ENCODE measurements at regions not wholly inside any gene's neighbourhood (a gene's known extent, or its start where the extent isn't known, plus 50 kb on each side); places are given as distances from the start of the nearest gene placed in this dataset.
"Not testable (repeated sequence)": the region's sequence is repeated elsewhere in the genome, so short reads cannot be mapped to it uniquely, and the experiment has no call there.

- DNase-seq (ENCODE audit: low read depth in 2 of 2): no peak
Measured at GRCh38 chr2:159880729-159881128, 82.7 kb upstream of the CD302 start.

DNA sequence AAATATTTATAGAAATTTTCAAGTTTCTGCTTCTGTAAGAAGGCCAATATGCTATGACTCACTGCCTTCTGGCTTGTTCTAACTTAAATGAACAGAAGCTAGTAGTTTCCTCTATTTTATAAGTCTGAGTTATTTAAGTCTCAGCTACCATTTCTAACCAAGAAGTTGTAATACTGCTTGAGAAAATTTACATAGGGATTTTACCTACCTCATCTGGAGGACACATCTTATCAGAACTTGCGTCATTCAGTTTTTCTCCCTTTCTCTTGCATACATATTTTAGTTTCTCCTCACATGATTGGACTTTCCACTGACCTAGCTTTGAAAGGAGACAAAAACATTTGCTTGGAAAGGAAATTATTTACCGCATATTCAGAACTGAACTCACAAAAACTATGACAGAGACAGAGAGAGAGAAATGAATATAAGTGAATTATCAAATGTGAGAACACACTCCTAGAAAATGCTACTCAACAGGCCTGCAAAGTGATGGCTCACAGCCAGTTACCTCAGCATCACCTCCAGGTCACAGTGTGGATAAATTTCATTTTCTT, 81.1 kb upstream of the CD302 start:
- peak in 1 of 2 donors; percentile 37 for DNase-seq (ENCODE audit: low read depth in 2 of 2)

- no peak for DNase-seq (ENCODE audit: low read depth in 2 of 2)
Measured at GRCh38 chr2:159875083-159875482, 77.1 kb upstream of the CD302 start.

GRCh38 chr2:159873258-159873657, 75.2 kb upstream of the CD302 start:
- DNase-seq (ENCODE audit: low read depth in 2 of 2): no peak

GRCh38 chr2:159872353-159872752, 74.3 kb upstream of the CD302 start:
- DNase-seq (ENCODE audit: low read depth in 2 of 2): no peak

DNA sequence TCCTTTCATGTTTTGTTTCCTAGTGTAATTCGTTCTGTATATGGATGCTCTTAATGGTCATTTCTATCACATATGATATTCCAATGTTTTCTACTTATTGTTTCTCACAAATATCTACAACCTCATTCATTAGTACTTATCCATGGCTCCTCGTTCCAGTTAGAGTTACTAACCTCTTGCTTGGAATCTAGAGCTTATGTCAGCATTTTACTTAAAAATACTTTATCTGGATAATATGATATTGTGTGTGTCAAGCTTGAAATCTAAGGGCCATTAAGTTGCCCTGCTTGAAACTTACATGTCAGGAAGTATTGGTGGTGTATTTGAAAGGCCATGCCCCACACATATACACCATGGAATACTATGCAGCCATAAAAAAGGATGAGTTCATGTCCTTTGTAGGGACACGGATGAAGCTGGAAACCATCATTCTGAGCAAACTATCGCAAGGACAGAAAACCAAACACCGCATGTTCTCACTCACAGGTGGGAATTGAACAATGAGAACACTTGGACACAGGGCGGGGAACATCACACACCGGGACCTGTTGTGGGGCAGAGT, 70.7 kb upstream of the CD302 start:
- DNase-seq (ENCODE audit: low read depth in 2 of 2): not testable (repeated sequence)

- no peak for DNase-seq (ENCODE audit: low read depth in 2 of 2)
Measured at GRCh38 chr2:159867567-159868361, 69.8 kb upstream of the CD302 start.

DNA sequence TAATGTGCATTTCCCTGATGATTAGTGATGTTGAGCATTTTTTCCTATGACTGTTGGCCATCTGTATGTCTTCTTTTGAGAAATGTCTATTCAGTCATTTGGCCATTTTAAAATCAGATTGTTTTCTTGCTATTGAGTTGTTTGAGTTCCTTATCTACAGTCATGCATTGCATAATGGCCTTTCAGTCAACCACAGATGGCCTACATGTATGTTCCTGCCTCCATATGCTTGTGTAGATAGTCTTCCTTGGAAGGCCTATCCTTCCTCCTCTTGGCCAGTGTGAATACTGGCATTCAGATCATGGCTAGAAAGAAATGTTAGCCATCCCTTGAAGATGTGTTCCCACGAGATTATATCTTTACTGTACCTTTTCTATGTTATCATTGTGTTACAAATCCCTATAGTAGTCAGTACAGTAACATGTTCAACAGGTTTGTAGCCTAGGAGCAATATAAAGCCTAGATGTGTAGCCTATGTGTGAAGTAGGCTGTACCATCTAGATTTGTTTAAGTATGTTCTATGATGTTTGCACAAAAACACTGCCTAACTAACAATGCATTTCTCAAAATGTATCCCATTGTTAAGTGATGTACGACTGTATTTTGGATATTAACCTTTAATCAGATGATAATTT, 65.6 kb upstream of the CD302 start:
- no peak for DNase-seq (ENCODE audit: low read depth in 2 of 2)

DNA sequence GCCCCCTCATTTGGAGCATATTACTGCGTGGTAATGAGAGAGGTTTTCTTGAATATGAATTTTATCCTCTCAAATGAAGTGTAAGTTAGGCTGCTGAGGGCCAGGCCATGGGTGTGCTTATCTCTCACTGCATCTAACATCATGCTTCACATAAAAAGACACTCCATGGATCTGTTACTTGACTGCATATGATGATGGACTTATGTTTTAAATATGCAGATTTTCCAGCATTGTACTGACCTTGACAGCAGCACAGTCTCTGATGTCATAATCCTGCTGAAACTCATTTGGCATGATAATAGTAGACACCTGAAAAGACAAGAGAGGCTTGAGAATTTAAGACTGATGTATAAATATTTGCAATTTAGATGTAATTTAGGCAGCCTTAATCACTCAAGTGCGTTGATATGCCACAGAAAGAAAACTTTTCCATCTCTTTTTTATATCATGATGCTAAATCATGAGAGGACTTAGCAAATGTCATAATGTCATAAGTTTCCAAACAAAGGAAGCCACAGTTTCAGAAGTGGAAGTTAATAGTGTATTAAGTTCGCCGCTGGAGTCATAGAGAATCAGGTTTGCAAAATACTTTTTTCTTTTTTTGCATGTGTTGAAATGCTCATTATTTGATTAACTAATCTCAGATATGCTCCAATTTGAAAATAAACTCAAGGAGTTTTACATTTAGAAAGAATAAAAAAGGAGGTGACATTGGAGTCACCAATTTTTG, 62.7 kb upstream of the CD302 start:
- DNase-seq (ENCODE audit: low read depth in 2 of 2): no peak

DNA sequence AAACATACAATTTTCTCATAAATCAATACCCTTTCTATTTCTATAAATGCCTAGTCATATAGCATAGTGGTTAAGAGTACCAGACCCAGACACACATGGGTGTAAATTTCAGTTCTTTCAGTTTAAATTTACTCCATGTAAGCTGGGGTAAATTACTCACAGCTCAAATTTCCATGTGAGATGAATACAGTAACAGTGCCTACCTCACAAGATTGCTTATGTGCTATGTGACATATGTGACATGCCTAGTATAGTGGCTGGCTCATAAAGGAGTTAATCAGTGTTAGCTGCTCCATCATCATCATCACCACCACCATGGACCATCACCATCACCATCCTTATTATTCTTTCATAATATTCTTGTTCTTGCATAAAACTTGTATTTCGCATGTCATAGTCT, 61.6 kb upstream of the CD302 start:
- no peak for DNase-seq (ENCODE audit: low read depth in 2 of 2)

- no peak for DNase-seq (ENCODE audit: low read depth in 2 of 2)
Measured at GRCh38 chr2:159856760-159857159, 58.8 kb upstream of the CD302 start.

- DNase-seq (ENCODE audit: low read depth in 2 of 2): no peak
Measured at GRCh38 chr2:159855557-159856061, 57.6 kb upstream of the CD302 start.

DNA sequence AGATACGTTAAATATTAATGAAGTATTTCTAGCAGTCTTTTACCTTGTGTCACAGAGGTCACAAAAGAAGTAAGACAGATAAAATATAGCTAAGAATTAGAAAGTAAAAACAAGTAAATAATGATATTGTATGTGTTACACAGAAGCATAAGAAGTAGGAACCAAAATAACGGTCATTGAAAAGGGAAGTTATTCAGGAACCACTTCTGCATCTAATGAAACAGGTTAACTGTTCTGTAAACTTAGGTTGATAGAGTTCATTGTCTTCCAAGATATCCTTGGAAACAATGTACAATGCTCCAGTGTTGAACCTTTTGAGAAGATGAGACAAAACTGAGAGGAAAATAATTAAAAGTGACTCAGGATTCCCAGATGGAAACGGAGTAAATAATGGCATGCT, 57.1 kb upstream of the CD302 start:
- no peak for DNase-seq (ENCODE audit: low read depth in 2 of 2)

- no peak for DNase-seq (ENCODE audit: low read depth in 2 of 2)
Measured at GRCh38 chr2:159854481-159854880, 56.5 kb upstream of the CD302 start.

GRCh38 chr2:159853101-159853500, 55.1 kb upstream of the CD302 start:
- DNase-seq (ENCODE audit: low read depth in 2 of 2): no peak

DNA sequence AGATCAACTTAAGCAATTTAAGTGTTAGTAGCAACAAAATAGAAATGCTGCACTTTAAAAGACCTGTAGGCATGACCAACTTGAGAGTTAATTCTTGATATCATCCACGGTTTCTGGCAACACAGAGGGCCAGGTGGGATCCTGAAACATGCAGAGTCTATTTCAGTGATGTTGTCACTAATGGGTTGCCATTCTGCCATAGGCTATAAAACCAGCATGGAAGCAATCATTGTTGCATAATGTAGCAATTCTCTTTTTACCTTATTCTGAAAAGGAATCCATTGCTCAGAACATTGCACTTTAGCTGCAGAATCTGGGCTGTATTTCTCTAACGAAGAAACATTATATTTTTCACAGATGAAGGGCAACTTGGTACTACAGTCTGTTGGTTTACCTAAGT, 53.9 kb upstream of the CD302 start:
- DNase-seq (ENCODE audit: low read depth in 2 of 2): no peak

- DNase-seq (ENCODE audit: low read depth in 2 of 2): no peak
Measured at GRCh38 chr2:159850789-159851188, 52.8 kb upstream of the CD302 start.

DNA sequence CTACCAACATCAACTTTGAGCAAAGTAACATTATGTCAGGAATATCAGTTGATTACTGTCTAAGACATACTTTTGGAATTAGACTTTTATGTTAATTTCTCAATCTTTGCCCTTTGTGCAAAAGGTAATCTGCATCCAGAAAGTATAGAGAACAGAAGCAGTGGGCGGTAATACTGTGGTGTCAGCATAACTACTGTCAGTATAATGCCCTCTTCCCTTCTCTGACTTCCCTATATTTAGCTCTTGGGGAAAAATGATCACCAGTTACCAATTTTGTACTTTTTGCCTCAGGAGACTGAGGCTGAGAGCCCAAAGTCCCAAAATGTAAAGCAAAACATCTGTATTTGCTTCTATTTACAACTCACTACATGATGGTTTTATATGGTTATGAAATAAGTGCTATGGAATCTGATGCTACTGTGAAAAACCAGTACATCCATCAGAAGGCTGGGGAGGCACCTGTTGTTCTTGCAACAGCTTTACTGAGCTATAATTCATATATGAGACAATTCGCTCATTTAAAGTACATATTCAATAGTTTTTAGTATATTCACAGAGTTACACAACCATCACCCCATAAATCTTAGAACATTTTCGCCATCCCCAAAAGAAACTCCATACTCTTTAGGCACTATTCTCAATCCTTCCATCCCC, 51.3 kb upstream of the CD302 start:
- DNase-seq (ENCODE audit: low read depth in 2 of 2): no peak
